ENCODE measurements at regions not wholly inside any gene's neighbourhood (a gene's known extent, or its start where the extent isn't known, plus 50 kb on each side); places are given as distances from the start of the nearest gene placed in this dataset.

GRCh38 chr14:97900196-97900854 lies 1103.1 kb downstream of the VRK1 start:
- TF ChIP-seq CTCF (IDR thresholded peaks at IDR 0.05) (no peak), EP300 (IDR thresholded peaks at IDR 0.05) (no peak)
